ENCODE measurements at regions not wholly inside any gene's neighbourhood (a gene's known extent, or its start where the extent isn't known, plus 50 kb on each side); places are given as distances from the start of the nearest gene placed in this dataset.

GRCh38 chr6:144477856-144478255, 192.7 kb downstream of the UTRN start:
- TF ChIP-seq CEBPG (CRISPR knock-in tag; IDR thresholded peaks at IDR 0.05): no peak
- TF ChIP-seq ZNF121 (CRISPR knock-in tag; IDR thresholded peaks at IDR 0.05): no peak
- no peak for TF ChIP-seq ZNF18 (CRISPR knock-in tag; IDR thresholded peaks at IDR 0.05; ENCODE audit: insufficient replicate concordance)
- TF ChIP-seq MEIS2 (CRISPR knock-in tag; IDR thresholded peaks at IDR 0.05): no peak
- no peak for TF ChIP-seq GABPA (IDR thresholded peaks at IDR 0.05; ENCODE audit: low read depth, low read length)
- TF ChIP-seq GABPA (CRISPR knock-in tag; IDR thresholded peaks at IDR 0.05; ENCODE audit: low read depth): no peak
- no peak for TF ChIP-seq JDP2 (CRISPR knock-in tag; IDR thresholded peaks at IDR 0.05; ENCODE audit: borderline replicate concordance)
- no peak for TF ChIP-seq FOXK1 (CRISPR knock-in tag; IDR thresholded peaks at IDR 0.05; ENCODE audit: borderline replicate concordance, low read depth)
- TF ChIP-seq NFATC3 (CRISPR knock-in tag; IDR thresholded peaks at IDR 0.05): no peak
- no peak for TF ChIP-seq MED13 (CRISPR knock-in tag; IDR thresholded peaks at IDR 0.05)
- TF ChIP-seq NFIC (IDR thresholded peaks at IDR 0.05; ENCODE audit: low read length): no peak
- TF ChIP-seq CEBPB (IDR thresholded peaks at IDR 0.05; ENCODE audit: borderline replicate concordance, low read depth, low read length): no peak
- TF ChIP-seq POLR2A (IDR thresholded peaks at IDR 0.05; ENCODE audit: insufficient read depth in 1 of 2, low read depth in 2 of 2, low read length in 2 of 2): no peak

Measured in HepG2 (cell line).